K562 (cell line): ENCODE measurements at regions not wholly inside any gene's neighbourhood (a gene's known extent, or its start where the extent isn't known, plus 50 kb on each side); places are given as distances from the start of the nearest gene placed in this dataset.

Source experiments
- ATAC-seq: fragments of 200-7000 bp; cut with Tn5 transposase; 3 replicates; pipeline ENCODE4 v1.9.1; 2020; ENCODE audit warnings: moderate library complexity
- BruUV-seq: library from RNA; stranded (reverse); fragments of 400-500 nt; replicated peaks from 2 replicates; lab custom pipeline; 2021; lab: Mats Ljungman, UMichigan
- CTCF ChIA-PET: fragments of 300-600 bp; formaldehyde crosslinking; extraction: SDS; loops from one replicate; lab custom pipeline; 2021; ENCODE audit warnings: low intra/inter-chr PET ratio; lab: Yijun Ruan, JAX
- POLR2A ChIA-PET: fragments of 300-600, 350-650 bp; sonication (Branson Sonifier 250); formaldehyde crosslinking; extraction: SDS; loops from one replicate; lab custom pipeline; 2021; ENCODE audit warnings: antibody characterized with exemption, inconsistent platforms; lab: Yijun Ruan, JAX
- DNase-seq, 4 experiments: peaks; one replicate each; pipeline versions ENCODE4 v3.0.0 to v3.0.0-alpha.2; 2011 to 2018; ENCODE audit warnings: low spot score in 3 of 4, mixed read lengths in 3 of 4; ENCODE audit errors: extremely low read depth in 1 of 4
- FAIRE-seq: peaks from 2 replicates; lab custom pipeline; 2011; peaks lifted over from hg19 to GRCh38; lab: Jason Lieb, UNC
- H2AFZ ChIP-seq: 2 replicates; pipeline ENCODE4 v1.6.0; 2011; ENCODE audit warnings: low read depth, low read length, control low read depth, inconsistent platforms
- H3K27ac ChIP-seq: fragments of 200-600 bp; 3 replicates; pipeline ENCODE4 v1.8.0; 2011; ENCODE audit warnings: low read depth, mild to moderate bottlenecking, control low read depth, inconsistent platforms, low read length, moderate library complexity, mixed read lengths; ENCODE audit errors: extremely low read depth
- H3K27me3 ChIP-seq, 2 experiments: fragments of 300-600 bp in 1 of 2; 2 replicates in 1 of 2; 3 replicates in 1 of 2; pipeline versions ENCODE4 v1.6.0 to v1.8.0; 2011; ENCODE audit warnings: inconsistent platforms in 2 of 2, low read length in 2 of 2, mild to moderate bottlenecking in 1 of 2, mixed read lengths in 1 of 2, moderate library complexity in 1 of 2; ENCODE audit not compliant: control insufficient read depth in 2 of 2, insufficient read depth in 2 of 2
- H3K36me3 ChIP-seq: fragments of 300-600 bp; 3 replicates; pipeline ENCODE4 v1.8.0; 2011; ENCODE audit warnings: mild to moderate bottlenecking, low read length, inconsistent platforms; ENCODE audit not compliant: control insufficient read depth, insufficient read depth
- H3K4me1 ChIP-seq, 2 experiments: fragments of 200-600 bp in 1 of 2; replicated peaks in 1 of 2; 2 replicates in 1 of 2; 3 replicates in 1 of 2; pipeline versions ENCODE4 v1.5.1 to v1.8.0; 2011; ENCODE audit warnings: inconsistent platforms in 2 of 2, low read length in 2 of 2, mild to moderate bottlenecking in 1 of 2, mixed read lengths in 1 of 2, moderate library complexity in 1 of 2; ENCODE audit not compliant: control insufficient read depth in 2 of 2, insufficient read depth in 2 of 2
- H3K4me2 ChIP-seq: 2 replicates; pipeline ENCODE4 v1.6.1; 2011; ENCODE audit warnings: low read length, control low read depth, inconsistent platforms, mixed read lengths; ENCODE audit not compliant: insufficient read depth
- H3K4me3 ChIP-seq: fragments of 200-600 bp; sonication (generic), shearing (Covaris generic); 2 replicates; pipeline ENCODE4 v1.5.1; 2016; ENCODE audit warnings: control low read depth, inconsistent platforms
- H3K79me2 ChIP-seq: fragments of 200-600 bp; 3 replicates; pipeline ENCODE4 v1.8.0; 2011; ENCODE audit warnings: low read length, inconsistent platforms; ENCODE audit not compliant: control insufficient read depth, insufficient read depth
- H3K9ac ChIP-seq, 2 experiments: 2 replicates each; pipeline versions ENCODE4 v1.6.0 to v1.6.1; 2011; ENCODE audit warnings: low read depth in 2 of 2, low read length in 2 of 2, control low read depth in 1 of 2, inconsistent platforms in 1 of 2, mild to moderate bottlenecking in 1 of 2, mixed read lengths in 1 of 2; ENCODE audit not compliant: insufficient read depth in 1 of 2
- H3K9me1 ChIP-seq: one replicate; pipeline ENCODE4 v1.6.0; 2011; ENCODE audit warnings: inconsistent platforms, mild to moderate bottlenecking, low read length, moderate library complexity; ENCODE audit not compliant: control insufficient read depth, insufficient read depth
- H3K9me3 ChIP-seq: replicated peaks from 2 replicates; pipeline ENCODE4 v1.5.1; 2011; ENCODE audit warnings: low read depth, low read length, inconsistent platforms; ENCODE audit not compliant: control insufficient read depth, insufficient read depth
- H4K20me1 ChIP-seq: replicated peaks from 2 replicates; pipeline ENCODE4 v1.6.1; 2011; ENCODE audit warnings: low read length, inconsistent platforms, mixed read lengths; ENCODE audit not compliant: control insufficient read depth, insufficient read depth
- KLF10 ChIP-seq: fragments of 250-450 bp; sonication (Bioruptor Pico); IDR thresholded peaks from 2 replicates; pipeline ENCODE4 v1.6.1; 2021; ENCODE audit warnings: matching md5 sums
- MAFG ChIP-seq: fragments of 450-650 bp; conservative IDR thresholded peaks from 2 replicates; pipeline ENCODE4 v1.6.1; 2016; ENCODE audit warnings: missing genetic modification characterization, missing compliant biosample characterization
- PCBP1 ChIP-seq: fragments of 200-400 bp; formaldehyde crosslinking; IDR thresholded peaks from 2 replicates; pipeline ENCODE4 v1.6.1; 2018; ENCODE audit warnings: mild to moderate bottlenecking, low read depth, low read length; ENCODE audit not compliant: poor library complexity, severe bottlenecking
- RFX1 ChIP-seq: fragments of 450-650 bp; IDR thresholded peaks from 2 replicates; pipeline ENCODE4 v1.6.1; 2016; ENCODE audit warnings: mild to moderate bottlenecking, moderate library complexity
- SAP30 ChIP-seq: fragments of 200-600 bp; sonication (generic); IDR thresholded peaks from 2 replicates; pipeline ENCODE4 v1.6.1; 2012; ENCODE audit warnings: borderline replicate concordance, low read depth, mild to moderate bottlenecking, moderate library complexity, low read length, control low read depth, inconsistent platforms; ENCODE audit not compliant: insufficient read depth, poor library complexity, severe bottlenecking
- ZFX ChIP-seq: sonication (generic); formaldehyde crosslinking; IDR thresholded peaks from 2 replicates; pipeline ENCODE4 v1.8.0; 2022; ENCODE audit warnings: mild to moderate bottlenecking, missing genetic modification reagents, moderate library complexity
- ZZZ3 ChIP-seq: fragments of 450-650 bp; IDR thresholded peaks from 2 replicates; pipeline ENCODE4 v1.6.1; 2016; ENCODE audit warnings: antibody characterized with exemption, mild to moderate bottlenecking, moderate library complexity
- WGBS: fragments of 100-300 bp; shearing (Covaris generic); methylation state at CpG from one replicate; pipeline ENCODE4 v1.1.6; 2016; ENCODE audit warnings: low coverage, mixed read lengths; ENCODE audit not compliant: insufficient coverage; ENCODE audit errors: missing lambda C conversion rate; 5-methylcytosine and 5-hydroxymethylcytosine counted together
- in situ Hi-C: fragments of 300-500 bp; cut with MboI; formaldehyde crosslinking; loops from 4 replicates; pipeline ENCODE4 v1.15.0; 2018; ENCODE audit warnings: inconsistent platforms, mixed read lengths
- intact Hi-C: fragments of 100-400 bp; cut with micrococcal nuclease; formaldehyde crosslinking; loops from 2 replicates; pipeline ENCODE4 v1.14.2; 2022
- TF ChIP-seq, protein P1 (sequence below): fragments of 150-350 bp; IDR thresholded peaks from 2 replicates; pipeline ENCODE4 v1.6.1; 2014; ENCODE audit warnings: low read depth, mild to moderate bottlenecking, low read length, borderline replicate concordance
- TF ChIP-seq, protein P2 (sequence below): fragments of 250-450 bp; sonication (Bioruptor Pico); IDR thresholded peaks from 2 replicates; pipeline ENCODE4 v1.5.1; 2021; ENCODE audit warnings: mild to moderate bottlenecking
- TF ChIP-seq, protein P3 (sequence below): IDR thresholded peaks from 2 replicates; pipeline ENCODE4 v1.6.1; 2016; ENCODE audit warnings: missing genetic modification characterization, missing compliant biosample characterization

DNA sequence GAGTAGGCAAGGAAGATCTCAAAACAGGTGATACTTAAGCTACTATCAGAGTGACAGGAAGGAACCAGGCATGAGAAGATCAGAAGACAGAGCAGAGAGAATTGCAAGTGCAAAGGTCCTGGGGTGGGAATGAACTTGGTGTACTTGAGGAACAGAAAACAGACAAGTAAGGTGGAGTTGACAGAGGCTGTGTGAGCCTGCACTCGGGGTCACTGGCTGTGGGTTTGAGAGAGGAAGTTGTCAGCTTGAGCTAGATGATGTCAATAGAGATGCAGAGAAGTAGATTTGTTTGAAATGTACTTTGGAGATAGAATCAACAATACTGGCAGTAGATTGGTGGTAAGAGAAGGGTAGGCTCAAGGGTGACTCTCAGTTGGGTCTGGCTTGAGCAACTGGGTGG is 209.5 kb downstream of the CLIC5 start (continued):
- TF ChIP-seq, protein P1, sequence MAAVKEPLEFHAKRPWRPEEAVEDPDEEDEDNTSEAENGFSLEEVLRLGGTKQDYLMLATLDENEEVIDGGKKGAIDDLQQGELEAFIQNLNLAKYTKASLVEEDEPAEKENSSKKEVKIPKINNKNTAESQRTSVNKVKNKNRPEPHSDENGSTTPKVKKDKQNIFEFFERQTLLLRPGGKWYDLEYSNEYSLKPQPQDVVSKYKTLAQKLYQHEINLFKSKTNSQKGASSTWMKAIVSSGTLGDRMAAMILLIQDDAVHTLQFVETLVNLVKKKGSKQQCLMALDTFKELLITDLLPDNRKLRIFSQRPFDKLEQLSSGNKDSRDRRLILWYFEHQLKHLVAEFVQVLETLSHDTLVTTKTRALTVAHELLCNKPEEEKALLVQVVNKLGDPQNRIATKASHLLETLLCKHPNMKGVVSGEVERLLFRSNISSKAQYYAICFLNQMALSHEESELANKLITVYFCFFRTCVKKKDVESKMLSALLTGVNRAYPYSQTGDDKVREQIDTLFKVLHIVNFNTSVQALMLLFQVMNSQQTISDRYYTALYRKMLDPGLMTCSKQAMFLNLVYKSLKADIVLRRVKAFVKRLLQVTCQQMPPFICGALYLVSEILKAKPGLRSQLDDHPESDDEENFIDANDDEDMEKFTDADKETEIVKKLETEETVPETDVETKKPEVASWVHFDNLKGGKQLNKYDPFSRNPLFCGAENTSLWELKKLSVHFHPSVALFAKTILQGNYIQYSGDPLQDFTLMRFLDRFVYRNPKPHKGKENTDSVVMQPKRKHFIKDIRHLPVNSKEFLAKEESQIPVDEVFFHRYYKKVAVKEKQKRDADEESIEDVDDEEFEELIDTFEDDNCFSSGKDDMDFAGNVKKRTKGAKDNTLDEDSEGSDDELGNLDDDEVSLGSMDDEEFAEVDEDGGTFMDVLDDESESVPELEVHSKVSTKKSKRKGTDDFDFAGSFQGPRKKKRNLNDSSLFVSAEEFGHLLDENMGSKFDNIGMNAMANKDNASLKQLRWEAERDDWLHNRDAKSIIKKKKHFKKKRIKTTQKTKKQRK = no peak
- no peak for TF ChIP-seq MAFG (tag)
- TF ChIP-seq, protein P2, sequence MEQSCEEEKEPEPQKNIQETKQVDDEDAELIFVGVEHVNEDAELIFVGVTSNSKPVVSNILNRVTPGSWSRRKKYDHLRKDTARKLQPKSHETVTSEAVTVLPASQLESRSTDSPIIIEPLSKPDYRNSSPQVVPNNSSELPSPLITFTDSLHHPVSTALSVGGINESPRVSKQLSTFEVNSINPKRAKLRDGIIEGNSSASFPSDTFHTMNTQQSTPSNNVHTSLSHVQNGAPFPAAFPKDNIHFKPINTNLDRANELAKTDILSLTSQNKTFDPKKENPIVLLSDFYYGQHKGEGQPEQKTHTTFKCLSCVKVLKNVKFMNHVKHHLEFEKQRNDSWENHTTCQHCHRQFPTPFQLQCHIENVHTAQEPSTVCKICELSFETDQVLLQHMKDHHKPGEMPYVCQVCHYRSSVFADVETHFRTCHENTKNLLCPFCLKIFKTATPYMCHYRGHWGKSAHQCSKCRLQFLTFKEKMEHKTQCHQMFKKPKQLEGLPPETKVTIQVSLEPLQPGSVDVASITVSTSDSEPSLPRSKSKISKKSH (CRISPR knock-in tag) = no peak
- no peak for TF ChIP-seq SAP30

DNA sequence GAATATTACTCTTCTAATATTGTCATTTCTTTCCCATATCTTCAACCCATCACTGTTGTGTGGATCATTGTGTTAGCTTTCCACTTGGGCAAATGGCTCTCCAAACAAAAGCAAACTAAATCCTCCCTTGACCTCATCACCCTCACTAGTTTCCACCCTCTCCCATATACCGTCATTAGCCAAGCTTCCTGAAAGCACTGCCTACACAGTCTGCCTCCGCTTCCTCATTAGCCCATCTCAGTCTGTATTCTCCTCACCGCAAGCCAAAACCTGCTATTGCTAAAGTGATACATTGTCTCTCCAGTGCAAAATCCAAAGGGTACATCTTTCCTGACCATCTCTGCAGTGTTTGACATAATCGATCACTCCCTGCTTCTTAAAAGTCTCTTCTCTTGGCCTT is 212.6 kb downstream of the CLIC5 start:
- intact Hi-C loops (no loop called here), in situ Hi-C loops (no loop called here)
- no peaks in the 10 kb centered on the region for H3K4me1 ChIP-seq
- no peak overlapping the region for H3K27ac ChIP-seq
- H3K27me3 ChIP-seq = peaks cover 0 to 5% of the 10 kb centered on the region in 2 experiments; a peak in 1 of 5 replicates
- H3K9me1 ChIP-seq = no peaks in the 10 kb centered on the region
- no peak for FAIRE-seq
- no peak overlapping the region for H3K4me2 ChIP-seq
- CTCF ChIA-PET = no interaction called here
- POLR2A ChIA-PET = interaction anchor here (0.7 kb wide), 1 partner anchor 30 kb away, joined by 3 read pairs; no protein-coding TSS in a partner anchor
- H4K20me1 ChIP-seq = no peaks in the 10 kb centered on the region
- TF ChIP-seq KLF10 (CRISPR knock-in tag) (no peak), ZFX (CRISPR knock-in tag) (no peak), ZZZ3 (no peak), PCBP1 (no peak), RFX1 (no peak)
- TF ChIP-seq, protein P3, sequence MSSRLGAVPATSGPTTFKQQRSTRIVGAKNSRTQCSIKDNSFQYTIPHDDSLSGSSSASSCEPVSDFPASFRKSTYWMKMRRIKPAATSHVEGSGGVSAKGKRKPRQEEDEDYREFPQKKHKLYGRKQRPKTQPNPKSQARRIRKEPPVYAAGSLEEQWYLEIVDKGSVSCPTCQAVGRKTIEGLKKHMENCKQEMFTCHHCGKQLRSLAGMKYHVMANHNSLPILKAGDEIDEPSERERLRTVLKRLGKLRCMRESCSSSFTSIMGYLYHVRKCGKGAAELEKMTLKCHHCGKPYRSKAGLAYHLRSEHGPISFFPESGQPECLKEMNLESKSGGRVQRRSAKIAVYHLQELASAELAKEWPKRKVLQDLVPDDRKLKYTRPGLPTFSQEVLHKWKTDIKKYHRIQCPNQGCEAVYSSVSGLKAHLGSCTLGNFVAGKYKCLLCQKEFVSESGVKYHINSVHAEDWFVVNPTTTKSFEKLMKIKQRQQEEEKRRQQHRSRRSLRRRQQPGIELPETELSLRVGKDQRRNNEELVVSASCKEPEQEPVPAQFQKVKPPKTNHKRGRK (tag) = no peak
- TF ChIP-seq, all 486 proteins: peak for 0
- ATAC-seq = no peak
- Histone ChIP-seq H3K36me3 (no peaks in the 10 kb centered on the region), H2AFZ (no peak overlapping the region), H3K4me3 (no peak overlapping the region), H3K79me2 (no peaks in the 10 kb centered on the region), H3K9ac (no peak overlapping the region), H3K9me3 (no peaks in the 10 kb centered on the region)
- 3% methylated on average over 4 of the region's 4 CpGs for WGBS
- no peak for DNase-seq
- no TSS peak for BruUV-seq
